ENCODE measurements at regions not wholly inside any gene's neighbourhood (a gene's known extent, or its start where the extent isn't known, plus 50 kb on each side); places are given as distances from the start of the nearest gene placed in this dataset.

GRCh38 chr9:99731950-99732349 lies 89.7 kb upstream of the NR4A3 start:
- no peaks in the 10 kb centered on the region for H3K9me3 ChIP-seq
- DNase-seq: no peak
- H3K36me3 ChIP-seq: no peaks in the 10 kb centered on the region
- H3K4me3 ChIP-seq: no peak overlapping the region
- H3K27me3 ChIP-seq: no peaks in the 10 kb centered on the region
- H3K4me1 ChIP-seq: no peaks in the 10 kb centered on the region
- TF ChIP-seq POLR2A (IDR thresholded peaks at IDR 0.05): no peak
- no peak for TF ChIP-seq CTCF (IDR thresholded peaks at IDR 0.05)
- no peak overlapping the region for H3K27ac ChIP-seq

- Histone ChIP-seq H3K4me3 (no peak overlapping the region), H3K27me3 (no peaks in the 10 kb centered on the region), H3K27ac (no peak overlapping the region), H3K9me3 (no peaks in the 10 kb centered on the region), H3K36me3 (no peaks in the 10 kb centered on the region), H3K4me1 (no peaks in the 10 kb centered on the region)
- TF ChIP-seq CTCF (IDR thresholded peaks at IDR 0.05) (no peak), POLR2A (IDR thresholded peaks at IDR 0.05) (no peak)
- DNase-seq: no peak
These were observed 89.0 kb upstream of the NR4A3 start for GRCh38 chr9:99732715-99733114.

- Histone ChIP-seq H3K27me3 (no peaks in the 10 kb centered on the region), H3K4me3 (no peak overlapping the region), H3K4me1 (no peaks in the 10 kb centered on the region), H3K27ac (no peak overlapping the region), H3K36me3 (no peaks in the 10 kb centered on the region), H3K9me3 (no peaks in the 10 kb centered on the region)
- DNase-seq: no peak
- no peak for TF ChIP-seq CTCF (IDR thresholded peaks at IDR 0.05)
- TF ChIP-seq POLR2A (IDR thresholded peaks at IDR 0.05): no peak
These were observed 86.6 kb upstream of the NR4A3 start for GRCh38 chr9:99735041-99735440.

GRCh38 chr9:99736291-99736690 lies 85.4 kb upstream of the NR4A3 start:
- TF ChIP-seq CTCF (IDR thresholded peaks at IDR 0.05) (no peak), POLR2A (IDR thresholded peaks at IDR 0.05) (no peak)
- Histone ChIP-seq H3K9me3 (no peaks in the 10 kb centered on the region), H3K4me1 (no peaks in the 10 kb centered on the region), H3K36me3 (no peaks in the 10 kb centered on the region), H3K27me3 (no peaks in the 10 kb centered on the region), H3K4me3 (no peak overlapping the region), H3K27ac (no peak overlapping the region)
- no peak for DNase-seq

GRCh38 chr9:99737649-99738048 lies 84.0 kb upstream of the NR4A3 start:
- TF ChIP-seq POLR2A (IDR thresholded peaks at IDR 0.05): no peak
- no peak for TF ChIP-seq CTCF (IDR thresholded peaks at IDR 0.05)
- DNase-seq: no peak
- Histone ChIP-seq H3K27me3 (no peaks in the 10 kb centered on the region), H3K4me3 (no peak overlapping the region), H3K36me3 (no peaks in the 10 kb centered on the region), H3K27ac (no peak overlapping the region), H3K9me3 (no peaks in the 10 kb centered on the region), H3K4me1 (no peaks in the 10 kb centered on the region)

- Histone ChIP-seq H3K27me3 (no peaks in the 10 kb centered on the region), H3K36me3 (no peaks in the 10 kb centered on the region), H3K9me3 (no peaks in the 10 kb centered on the region), H3K27ac (no peak overlapping the region), H3K4me3 (no peak overlapping the region), H3K4me1 (no peaks in the 10 kb centered on the region)
- TF ChIP-seq CTCF (IDR thresholded peaks at IDR 0.05) (no peak), POLR2A (IDR thresholded peaks at IDR 0.05) (no peak)
- DNase-seq: no peak
These were observed 78.7 kb upstream of the NR4A3 start for GRCh38 chr9:99743006-99743405.
